Fibroblast of upper back skin (primary cell): ENCODE measurements at regions not wholly inside any gene's neighbourhood (a gene's known extent, or its start where the extent isn't known, plus 50 kb on each side); places are given as distances from the start of the nearest gene placed in this dataset.

Experiments
- DNase-seq: peaks from one replicate; pipeline ENCODE4 v3.0.0-alpha.2; 2013

DNA sequence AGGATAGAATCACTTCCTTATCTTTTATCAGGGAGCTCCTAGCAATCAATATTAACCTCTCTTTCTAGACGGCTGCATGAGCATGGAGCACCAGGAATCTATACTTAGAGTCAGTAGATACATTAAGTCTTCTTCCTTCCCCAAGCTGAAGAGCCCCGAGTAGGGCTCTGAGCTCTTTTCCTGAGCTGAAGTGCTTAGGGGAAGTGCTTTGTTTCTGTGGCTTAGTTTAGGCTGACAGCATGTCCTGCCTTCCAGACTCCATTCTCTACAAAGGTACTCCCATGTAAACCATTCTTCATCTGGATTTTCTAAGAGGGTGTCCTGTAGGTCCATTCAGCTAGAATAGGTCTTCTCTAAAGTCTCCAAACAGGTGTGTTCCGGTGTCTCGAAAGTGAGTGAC is 127.5 kb upstream of the AFF2 start:
- DNase-seq: no peak

DNA sequence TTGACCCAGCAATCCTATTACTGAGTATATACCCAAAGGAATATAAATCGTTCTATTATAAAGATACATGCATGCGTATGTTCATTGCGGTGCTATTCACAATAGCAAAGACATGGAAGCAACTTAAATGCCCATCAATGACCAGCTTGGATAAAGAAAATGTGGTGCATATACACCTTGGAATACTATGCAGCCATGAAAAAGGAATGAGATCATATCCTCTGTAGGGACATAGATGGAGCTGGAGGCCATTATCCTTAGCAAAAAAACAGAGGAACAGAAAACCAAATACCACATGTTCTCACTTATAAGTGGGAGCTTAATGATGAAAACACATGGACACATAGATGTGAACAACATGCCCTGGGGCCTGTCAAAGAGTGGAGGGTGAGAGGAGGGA is 124.1 kb upstream of the AFF2 start:
- DNase-seq: no peak

DNA sequence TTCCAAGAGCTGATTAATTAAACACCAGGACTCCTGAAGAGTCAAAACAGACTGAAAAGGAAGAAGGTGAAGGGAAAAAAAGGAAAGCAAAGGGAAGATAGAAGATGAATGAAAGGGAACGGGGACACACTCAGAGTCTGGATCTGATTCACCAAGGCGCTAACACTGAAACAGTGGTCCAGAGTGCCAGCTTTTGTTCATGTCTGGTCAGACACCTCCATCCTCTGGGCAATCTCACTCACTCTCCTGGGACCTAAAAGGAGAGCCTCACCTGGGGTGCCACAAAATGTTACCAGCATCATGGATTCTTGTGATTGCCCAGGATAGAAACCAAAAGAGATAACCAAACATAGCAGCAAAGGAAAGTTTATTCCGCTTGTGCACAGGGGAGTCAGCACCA is 120.3 kb upstream of the AFF2 start:
- no peak for DNase-seq

DNA sequence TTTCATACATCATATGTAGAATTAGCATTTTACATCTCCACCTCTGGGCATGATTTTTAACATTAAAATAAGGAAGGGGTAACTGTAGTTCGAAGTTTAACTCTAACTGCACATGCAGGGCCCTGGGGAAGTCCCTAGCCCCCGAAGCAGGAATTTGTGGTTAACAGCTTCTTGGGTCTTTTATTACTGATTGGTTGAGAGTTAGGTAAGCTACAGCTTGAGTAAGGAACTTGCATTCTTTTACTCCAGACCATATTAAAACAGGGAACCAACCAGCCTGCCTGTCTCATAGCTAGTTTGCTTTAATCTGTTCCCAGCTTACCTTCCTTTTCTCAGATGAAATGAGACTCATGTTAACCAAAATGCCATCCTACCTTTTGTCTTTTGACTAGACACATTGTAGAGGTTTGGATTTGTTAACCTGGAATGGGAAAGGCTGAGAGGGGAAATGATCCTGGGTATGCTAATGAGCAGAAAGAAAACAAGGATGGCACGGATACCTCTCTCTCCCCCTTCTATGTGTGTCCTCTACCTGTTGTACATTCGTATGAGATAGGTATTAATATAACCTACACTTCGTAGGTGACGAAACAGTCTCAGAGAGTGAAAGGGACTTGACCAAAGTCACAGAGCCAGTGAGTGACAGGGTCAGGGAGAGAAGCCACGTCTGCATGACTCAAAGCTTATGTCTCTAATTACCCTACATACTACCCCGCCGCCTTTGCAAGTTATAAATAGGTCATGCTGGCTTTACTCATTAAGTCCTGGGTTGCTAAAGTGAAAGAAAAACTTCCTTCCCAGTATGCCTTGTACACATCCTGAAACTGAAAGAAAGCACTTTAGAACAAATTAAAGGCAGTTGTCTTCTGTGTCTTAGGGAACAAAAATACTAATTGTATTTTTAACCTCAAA is 119.5 kb upstream of the AFF2 start:
- peak; percentile 35 for DNase-seq

DNA sequence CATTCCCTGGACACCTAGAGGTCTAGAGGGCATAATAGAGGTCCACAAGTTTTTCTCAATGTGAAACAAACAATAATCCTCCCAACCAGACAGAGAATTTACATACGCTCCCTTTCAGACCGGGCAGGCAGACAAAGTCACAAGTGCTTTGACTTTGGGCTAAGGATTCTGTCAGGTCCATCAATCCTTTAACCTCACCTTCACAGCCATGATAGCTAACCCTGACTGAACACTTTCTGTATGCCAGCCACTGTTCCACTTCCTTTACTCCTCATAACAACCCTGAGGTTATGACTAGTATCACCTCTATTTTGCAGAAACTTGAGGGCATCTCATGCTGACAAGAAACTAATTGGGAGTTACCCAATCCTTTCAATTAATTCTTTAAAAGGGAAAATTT is 118.8 kb upstream of the AFF2 start:
- DNase-seq: no peak

DNA sequence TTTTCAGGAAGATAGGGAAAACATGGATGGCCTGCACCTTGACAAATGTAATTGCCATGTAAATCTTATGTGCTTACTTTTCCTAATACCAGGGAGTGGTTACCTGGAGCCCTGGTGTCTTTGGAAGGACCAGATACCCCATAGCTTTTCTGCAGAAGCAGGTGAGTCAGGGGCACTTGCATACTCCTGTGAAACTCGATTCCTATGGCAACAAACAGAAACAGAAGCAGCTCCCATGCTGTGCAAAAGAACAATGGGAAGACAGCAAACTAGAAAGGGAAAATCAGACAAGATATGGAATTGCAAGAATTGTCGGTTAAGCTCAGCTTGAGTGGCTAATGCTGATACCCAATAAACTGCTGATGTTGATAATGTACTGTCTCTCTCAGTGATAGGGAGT is 117.4 kb upstream of the AFF2 start:
- DNase-seq: no peak

DNA sequence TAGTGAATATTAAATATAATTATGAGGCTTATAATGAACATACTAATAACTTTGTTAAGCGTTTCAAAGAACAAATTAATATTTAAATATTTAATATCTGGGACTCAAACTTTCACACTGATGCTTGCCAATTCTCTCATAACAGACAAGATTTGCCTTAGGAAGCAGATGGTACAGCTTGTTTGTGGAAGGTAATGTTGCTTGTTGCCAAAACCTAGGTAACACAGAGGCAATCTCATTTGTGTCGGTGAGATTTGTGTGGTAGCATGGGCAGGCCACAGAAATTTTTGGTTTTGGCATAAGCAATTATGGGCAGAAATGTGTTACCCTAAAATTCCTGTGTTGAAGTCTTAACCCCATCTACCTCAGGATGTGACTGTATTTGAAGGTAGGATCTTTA is 114.9 kb upstream of the AFF2 start:
- DNase-seq: no peak

DNA sequence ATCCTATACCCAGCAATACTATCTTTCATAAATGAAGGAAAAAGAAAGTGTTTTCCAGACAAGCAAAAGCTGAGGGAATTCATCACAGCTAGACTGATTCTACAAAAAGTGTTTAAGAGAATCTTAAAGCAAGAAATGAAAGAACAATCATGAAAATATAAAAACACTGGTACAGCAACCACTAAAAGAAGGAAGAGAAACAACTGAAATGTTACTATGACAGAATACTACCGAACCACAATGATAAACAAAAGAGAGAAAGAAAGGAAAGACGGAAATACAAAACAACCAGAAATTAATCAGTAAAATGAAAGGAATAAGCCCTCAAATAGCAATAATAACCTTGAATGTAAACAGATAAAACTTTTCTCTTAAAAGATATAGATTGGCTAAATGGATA is 110.8 kb upstream of the AFF2 start:
- no peak for DNase-seq

DNA sequence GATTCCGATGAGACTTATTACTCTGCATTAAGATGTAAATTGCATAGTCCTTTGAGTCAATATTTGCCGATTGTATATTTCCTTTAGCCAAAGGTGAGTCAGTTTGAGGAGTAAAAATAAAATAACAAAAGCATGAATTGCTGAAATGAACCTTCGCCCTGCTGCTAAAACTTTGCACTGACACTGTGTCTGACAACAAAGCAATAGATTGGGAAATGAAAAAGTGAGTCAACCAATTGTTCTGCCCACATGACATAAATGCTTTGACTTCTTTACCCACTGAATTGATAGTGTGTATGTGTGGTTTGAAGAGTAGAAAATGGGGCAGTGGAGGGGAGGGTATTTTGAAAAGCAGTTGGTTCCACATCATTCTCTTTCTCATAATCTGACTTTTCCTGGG is 88.4 kb upstream of the AFF2 start:
- DNase-seq: no peak

DNA sequence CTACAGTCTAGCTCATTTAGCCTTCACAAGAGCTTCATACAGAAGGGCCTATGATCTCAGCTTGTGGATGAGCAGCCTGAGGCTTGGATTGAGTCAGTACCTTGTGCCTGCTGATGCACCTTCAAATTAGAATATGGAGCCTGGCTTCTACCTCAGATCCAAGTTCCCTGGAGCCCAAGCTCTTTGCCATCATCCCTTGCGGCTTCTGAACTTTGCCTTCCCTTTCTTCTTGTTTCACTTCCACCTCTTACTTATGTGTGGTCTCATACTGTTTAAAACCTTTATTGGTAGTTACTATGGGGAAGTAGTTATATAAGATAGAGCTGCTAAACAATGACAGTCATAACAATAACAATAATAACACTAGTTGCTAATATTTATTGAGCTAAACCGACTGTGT is 84.3 kb upstream of the AFF2 start:
- no peak for DNase-seq

DNA sequence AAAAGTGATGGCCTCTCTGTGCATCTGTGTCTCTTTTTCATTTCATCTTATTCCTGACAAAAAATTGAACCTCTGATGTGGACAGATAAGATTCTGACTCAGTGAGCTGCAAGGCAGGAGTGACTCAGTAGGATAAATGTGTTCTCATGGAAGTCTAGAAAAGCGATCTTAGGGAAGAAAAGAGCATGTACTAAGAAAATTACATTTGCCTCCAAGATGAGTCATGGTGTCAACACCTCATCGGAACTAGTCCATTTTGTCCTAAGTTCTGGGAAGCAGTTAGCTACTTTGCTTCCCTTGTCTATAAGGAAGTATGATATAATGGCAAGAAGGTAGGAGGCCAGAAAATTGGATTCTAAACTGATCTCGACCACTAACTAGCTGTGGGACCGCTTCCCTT is 83.5 kb upstream of the AFF2 start:
- peak; percentile 75 for DNase-seq

DNA sequence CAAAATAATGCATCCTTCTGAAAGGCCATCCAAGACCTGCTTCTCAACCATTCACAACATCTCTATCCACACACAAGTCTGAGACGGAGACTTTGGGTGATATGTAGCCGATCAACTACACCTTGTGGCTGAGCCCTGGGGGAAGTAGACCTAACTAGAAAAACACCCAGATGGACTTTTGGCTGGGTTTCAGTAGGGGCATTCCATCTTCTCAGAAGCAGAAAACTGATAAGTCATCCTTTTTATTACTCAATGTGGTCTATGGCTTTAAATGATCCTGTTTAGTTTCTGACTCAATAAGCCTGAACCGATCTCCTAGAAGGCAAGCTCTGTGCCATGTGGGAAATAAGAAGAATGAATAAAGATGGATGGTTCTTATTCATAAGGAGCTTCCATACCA is 82.5 kb upstream of the AFF2 start:
- peak; percentile 73 for DNase-seq

DNA sequence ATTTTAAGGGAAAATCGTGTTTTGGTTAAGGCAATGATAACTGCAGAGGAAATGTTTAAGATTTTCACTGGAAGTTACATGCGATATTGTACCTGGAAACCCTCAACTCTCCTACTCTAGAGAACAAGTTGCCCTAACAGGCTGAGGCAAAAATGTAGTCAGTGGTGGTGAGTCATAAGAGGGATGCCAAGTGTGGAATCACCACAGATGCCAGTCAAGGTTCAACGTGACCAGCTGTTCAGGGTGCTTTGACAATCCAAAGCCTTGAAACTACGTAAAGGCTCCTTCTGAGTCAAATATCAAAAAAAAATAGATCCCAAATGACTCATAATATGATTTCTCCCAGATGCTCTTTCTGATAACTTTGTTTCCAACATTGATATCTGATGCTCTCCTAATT is 77.9 kb upstream of the AFF2 start:
- peak; percentile 42 for DNase-seq

DNA sequence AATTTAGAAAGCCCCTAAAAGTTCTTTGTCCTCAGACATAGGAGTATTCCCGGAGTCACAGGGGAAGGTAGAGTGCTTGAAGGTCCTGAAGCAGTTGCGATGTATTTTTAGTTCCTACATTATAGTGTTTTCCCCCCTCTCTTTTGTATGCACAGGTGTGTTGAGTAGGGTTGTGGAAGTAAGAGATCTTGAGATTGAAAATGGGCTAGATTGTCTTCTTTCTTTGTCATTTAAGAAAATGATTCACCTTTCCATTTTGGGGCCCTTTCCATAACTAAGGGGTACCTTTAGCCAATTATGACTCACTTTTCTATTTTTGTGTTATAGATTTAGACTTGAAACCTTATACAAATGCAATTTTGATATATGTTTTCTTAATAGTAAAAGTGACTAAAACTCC is 75.8 kb upstream of the AFF2 start:
- DNase-seq: no peak

DNA sequence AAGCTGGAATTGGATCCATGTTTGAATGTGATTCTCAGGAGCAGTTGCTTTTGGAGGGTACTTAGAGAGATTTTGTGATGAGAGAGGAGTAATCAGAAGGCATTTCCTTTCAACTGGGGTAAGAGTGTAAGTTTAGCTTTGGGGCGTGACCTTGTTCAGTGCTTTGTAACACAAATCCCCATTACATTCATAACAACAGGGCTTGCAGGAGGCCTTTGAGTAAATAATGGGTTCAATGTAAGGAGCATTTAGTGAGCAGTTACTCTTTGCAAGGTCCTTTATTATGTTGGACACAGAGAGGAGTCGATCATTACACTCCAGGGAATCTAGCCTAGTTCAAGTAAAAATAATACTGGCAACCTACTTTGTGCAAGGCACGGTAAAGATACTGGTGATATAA is 74.0 kb upstream of the AFF2 start:
- no peak for DNase-seq

DNA sequence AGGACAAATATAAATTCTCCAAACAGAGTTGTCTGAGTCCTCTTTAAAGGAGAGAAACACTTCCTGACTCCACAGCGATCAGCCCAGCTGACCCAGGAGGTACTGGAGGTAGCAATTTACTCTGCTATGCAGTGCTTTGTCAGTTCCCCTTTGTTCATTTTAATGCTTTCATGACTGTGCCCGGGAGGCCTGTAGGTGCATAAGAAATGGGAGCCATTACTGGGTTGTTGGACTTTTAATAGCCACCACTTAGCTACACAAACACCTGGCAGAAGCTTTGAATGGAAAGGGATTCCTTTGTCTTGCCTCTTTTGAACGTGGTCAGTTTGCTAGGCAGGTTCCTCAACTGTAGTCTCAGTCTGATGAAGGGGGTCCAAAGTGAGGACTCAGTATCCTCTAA is 59.0 kb upstream of the AFF2 start:
- DNase-seq: no peak

DNA sequence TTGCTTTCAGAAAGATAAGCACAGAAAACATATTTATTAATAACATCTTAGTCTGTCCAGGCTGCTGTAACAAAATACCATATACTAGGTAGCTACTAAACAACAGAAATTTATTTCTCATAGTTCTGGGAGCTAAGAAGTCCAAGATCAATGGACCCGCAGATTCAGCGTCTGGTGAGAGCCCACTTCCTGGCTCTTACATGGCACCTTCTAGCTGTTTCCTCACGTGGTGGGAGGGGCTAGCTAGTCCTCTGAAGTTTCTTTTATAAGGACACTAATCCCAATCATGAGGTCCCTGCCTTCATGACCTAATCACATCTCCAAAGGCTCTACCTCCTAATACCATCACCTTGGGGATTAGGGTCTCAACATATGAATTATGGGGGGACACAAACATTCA is 57.2 kb upstream of the AFF2 start:
- DNase-seq: no peak

DNA sequence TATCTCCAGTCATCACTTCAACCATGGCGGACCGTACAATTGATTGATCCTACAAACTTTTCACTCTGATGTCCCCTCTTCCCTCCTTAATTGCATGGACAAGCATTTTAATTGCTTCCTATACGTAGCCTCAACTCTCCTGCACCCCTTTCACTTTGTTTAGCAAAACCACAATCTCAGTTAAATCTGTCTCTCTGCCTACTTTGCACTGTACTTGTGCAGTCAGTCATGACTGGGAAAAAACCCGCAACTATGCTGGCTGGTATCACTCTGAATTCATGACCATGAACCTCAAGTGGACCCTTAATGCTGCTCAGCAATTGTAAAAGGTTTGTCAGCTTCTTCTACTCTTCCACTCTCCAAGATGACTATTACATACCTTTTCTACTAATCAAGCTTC is 51.7 kb upstream of the AFF2 start:
- DNase-seq: no peak
